Pancreas (tissue), 10 donors: ENCODE measurements at regions not wholly inside any gene's neighbourhood (a gene's known extent, or its start where the extent isn't known, plus 50 kb on each side); places are given as distances from the start of the nearest gene placed in this dataset.
"Not testable (repeated sequence)": the region's sequence is repeated elsewhere in the genome, so short reads cannot be mapped to it uniquely, and the experiment has no call there.

Source experiments
- ATAC-seq, 4 donors: fragments of 200-7000 bp; cut with Tn5 transposase; one replicate each; pipeline versions ENCODE4 v1.8.0 to v1.9.1; 2020; ENCODE audit warnings: mild to moderate bottlenecking in 4 of 4, moderate library complexity in 4 of 4
- DNase-seq, 6 donors: peaks; one replicate each; pipeline ENCODE4 v3.0.0-alpha.2; 2020
- FAIRE-seq: peaks from 2 replicates; lab custom pipeline; 2012; peaks lifted over from hg19 to GRCh38; lab: Jason Lieb, UNC
- H3K27ac ChIP-seq, 4 donors: fragments of 200-600 bp; sonication (generic); 1 replicate in 3 of 4; 2 replicates in 1 of 4; pipeline versions ENCODE4 v1.5.0 to v1.8.0; 2020
- H3K27me3 ChIP-seq, 4 donors: fragments of 200-600 bp; one replicate each; pipeline ENCODE4 v1.8.0; 2021
- H3K36me3 ChIP-seq, 3 donors: fragments of 200-600 bp; sonication (generic) in 1 of 3; one replicate each; pipeline versions ENCODE4 v1.5.0 to v1.8.0; 2020 to 2021
- H3K4me1 ChIP-seq, 3 donors: fragments of 200-600 bp; one replicate each; pipeline ENCODE4 v1.8.0; 2021
- H3K4me3 ChIP-seq, 4 donors: fragments of 200-600 bp; sonication (generic) in 2 of 4; one replicate each; pipeline versions ENCODE4 v1.5.0 to v1.8.0; 2020 to 2021
- H3K9me3 ChIP-seq, 4 donors: fragments of 200-600 bp; one replicate each; pipeline ENCODE4 v1.8.0; 2021
- WGBS, 2 donors: extraction: QIAGEN DNeasy Blood & Tissue Kit; methylation state at CpG; one replicate each; pipeline ENCODE4 v1.1.7; 2013; 5-methylcytosine and 5-hydroxymethylcytosine counted together
- intact Hi-C, 3 donors: fragments of 100-400 bp; cut with DNase I; formaldehyde crosslinking; loops; one replicate each; pipeline versions ENCODE4 v1.11.1 to v1.14.2; 2022
- TF ChIP-seq, protein P1 (sequence below), 4 donors: fragments of 200-600 bp; sonication (generic) in 3 of 4; IDR thresholded peaks; one replicate each; pipeline versions ENCODE4 v1.5.0 to v1.8.0; 2021; ENCODE audit warnings: antibody characterized with exemption in 4 of 4
- donor health status: healthy with polysubstance abuse.
- donor health status: DM: no; HTN: no; CAD: no; lungs with moderate emphysema.
- donor health status: DM: no; HTN: no; CAD: no.
- donor health status: control.
- donor health status: control.
- donor health status: Bipolar disorder and iron deficiency.
- donor health status: DM: yes; HTN: yes; CAD: no.
- donor health status: DM: no; HTN: no; CAD: no.
- donor health status: DM: no; HTN: no; CAD: no.
- donor health status: DM: yes; HTN: yes; CAD: no.

DNA sequence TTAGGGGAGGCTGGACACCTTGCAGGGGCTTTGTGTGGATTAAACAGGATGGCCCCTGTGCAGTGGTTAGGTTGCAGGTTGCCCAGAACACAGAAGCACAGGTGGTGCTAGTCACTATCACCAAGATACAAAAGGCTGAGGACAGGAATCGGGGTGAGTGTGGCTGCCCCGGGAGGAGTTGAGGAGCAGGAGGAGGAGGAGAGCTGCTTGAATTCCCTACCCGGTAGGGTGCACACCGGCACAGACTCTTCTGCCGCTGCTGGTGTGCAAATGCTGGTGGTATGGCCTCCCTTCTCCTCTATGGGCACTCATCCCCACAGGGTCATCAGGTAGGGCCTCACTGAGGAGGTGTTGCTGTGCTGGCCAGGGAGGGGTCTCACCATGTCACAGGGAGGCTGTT is 67.5 kb upstream of the SMAD6 start:
- intact Hi-C loops = loop anchor here in 1 of 3 donors (10.0 kb wide), 1 partner anchor 60 kb away; no protein-coding TSS in a partner anchor
- Histone ChIP-seq H3K36me3 (no peaks in the 10 kb centered on the region), H3K4me3 (no peak overlapping the region), H3K4me1 (no peaks in the 10 kb centered on the region), H3K9me3 (no peaks in the 10 kb centered on the region), H3K27me3 (no peaks in the 10 kb centered on the region), H3K27ac (no peak overlapping the region)
- WGBS, 2 donors = 80 to 83% methylated on average over 5 of the region's 5 CpGs
- TF ChIP-seq, protein P1, sequence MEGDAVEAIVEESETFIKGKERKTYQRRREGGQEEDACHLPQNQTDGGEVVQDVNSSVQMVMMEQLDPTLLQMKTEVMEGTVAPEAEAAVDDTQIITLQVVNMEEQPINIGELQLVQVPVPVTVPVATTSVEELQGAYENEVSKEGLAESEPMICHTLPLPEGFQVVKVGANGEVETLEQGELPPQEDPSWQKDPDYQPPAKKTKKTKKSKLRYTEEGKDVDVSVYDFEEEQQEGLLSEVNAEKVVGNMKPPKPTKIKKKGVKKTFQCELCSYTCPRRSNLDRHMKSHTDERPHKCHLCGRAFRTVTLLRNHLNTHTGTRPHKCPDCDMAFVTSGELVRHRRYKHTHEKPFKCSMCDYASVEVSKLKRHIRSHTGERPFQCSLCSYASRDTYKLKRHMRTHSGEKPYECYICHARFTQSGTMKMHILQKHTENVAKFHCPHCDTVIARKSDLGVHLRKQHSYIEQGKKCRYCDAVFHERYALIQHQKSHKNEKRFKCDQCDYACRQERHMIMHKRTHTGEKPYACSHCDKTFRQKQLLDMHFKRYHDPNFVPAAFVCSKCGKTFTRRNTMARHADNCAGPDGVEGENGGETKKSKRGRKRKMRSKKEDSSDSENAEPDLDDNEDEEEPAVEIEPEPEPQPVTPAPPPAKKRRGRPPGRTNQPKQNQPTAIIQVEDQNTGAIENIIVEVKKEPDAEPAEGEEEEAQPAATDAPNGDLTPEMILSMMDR (IDR thresholded peaks at IDR 0.05) = no peak
- DNase-seq = no peak
- ATAC-seq = no peak
- no peak for FAIRE-seq

DNA sequence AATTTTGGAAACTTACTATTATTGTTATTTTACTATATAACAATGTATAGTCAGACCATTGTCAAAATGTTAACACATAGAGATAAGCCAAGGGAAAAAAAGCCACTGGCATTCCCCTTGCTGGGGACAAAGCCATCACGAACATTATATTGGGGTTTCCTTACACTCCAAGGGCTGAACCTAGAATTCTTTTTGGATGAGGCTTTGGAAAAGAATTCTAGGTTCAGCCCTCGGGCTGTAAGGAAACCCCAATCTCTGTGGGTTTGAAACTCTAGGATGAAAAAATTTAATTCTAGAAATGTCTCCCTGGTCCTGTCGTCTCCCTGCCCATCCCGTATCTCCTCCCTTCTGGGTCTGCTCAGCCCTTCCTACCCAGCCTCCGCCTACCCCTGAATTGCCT is 67.0 kb upstream of the SMAD6 start:
- Histone ChIP-seq H3K4me3 (no peak overlapping the region), H3K4me1 (no peaks in the 10 kb centered on the region), H3K36me3 (no peaks in the 10 kb centered on the region), H3K9me3 (no peaks in the 10 kb centered on the region), H3K27ac (no peak overlapping the region), H3K27me3 (no peaks in the 10 kb centered on the region)
- 85 to 86% methylated on average over 5 of the region's 5 CpGs for WGBS, 2 donors
- FAIRE-seq = no peak
- no peak for DNase-seq
- TF ChIP-seq, protein P1 (IDR thresholded peaks at IDR 0.05) = no peak
- no peak for ATAC-seq
- intact Hi-C loops = loop anchor here in 1 of 3 donors (10.0 kb wide), 1 partner anchor 60 kb away; no protein-coding TSS in a partner anchor

DNA sequence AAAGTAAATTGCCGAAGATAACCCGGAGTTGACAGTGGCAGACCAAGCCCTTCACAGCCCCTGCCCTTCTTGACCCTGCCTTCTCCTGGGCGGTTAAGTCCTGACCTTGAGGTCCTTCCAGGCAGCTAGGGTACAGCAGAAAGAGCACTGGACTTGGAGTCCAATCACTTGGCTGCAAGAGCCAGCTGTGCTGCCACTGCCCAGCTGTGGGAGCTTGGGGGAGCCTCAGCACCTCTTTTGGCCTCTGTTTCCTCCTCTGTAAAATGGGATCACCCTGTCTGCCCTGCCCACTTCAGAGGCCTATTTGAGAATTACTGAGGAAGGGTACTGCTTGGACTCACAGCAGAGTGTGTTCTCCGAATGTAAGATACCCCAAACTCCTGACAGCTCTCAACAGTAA is 66.2 kb upstream of the SMAD6 start:
- ATAC-seq (no peak), FAIRE-seq (no peak), DNase-seq (no peak)
- H3K27ac ChIP-seq = no peak overlapping the region
- H3K4me1 ChIP-seq = no peaks in the 10 kb centered on the region
- H3K27me3 ChIP-seq = no peaks in the 10 kb centered on the region
- H3K9me3 ChIP-seq = no peaks in the 10 kb centered on the region
- WGBS, 2 donors = 77 to 84% methylated on average over 4 of the region's 4 CpGs
- TF ChIP-seq, protein P1 (IDR thresholded peaks at IDR 0.05) = no peak
- no peaks in the 10 kb centered on the region for H3K36me3 ChIP-seq
- intact Hi-C loops = loop anchor here in 1 of 3 donors (10.0 kb wide), 1 partner anchor 59 kb away; no protein-coding TSS in a partner anchor
- H3K4me3 ChIP-seq = no peak overlapping the region

DNA sequence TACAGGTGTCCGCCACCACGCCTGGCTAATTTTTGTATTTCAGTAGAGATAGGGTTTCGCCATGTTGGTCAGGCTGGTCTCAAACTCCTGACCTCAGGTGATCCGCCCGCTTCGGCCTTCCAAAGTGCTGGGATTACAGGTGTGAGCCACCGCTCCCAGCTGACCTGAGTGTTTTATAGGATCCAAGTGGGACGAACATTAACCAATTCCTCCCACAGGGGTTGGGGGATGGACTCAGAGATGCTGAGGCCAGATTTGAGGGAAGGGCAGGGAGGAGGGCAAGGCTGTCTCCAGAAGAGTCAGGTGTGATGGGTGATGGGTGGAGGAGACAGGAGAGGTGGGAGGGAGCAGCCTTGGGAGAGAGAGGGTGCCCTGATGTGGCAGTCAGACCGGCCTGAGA is 65.0 kb upstream of the SMAD6 start:
- H3K4me3 ChIP-seq, H3K27ac ChIP-seq, H3K4me1 ChIP-seq, FAIRE-seq, ATAC-seq, DNase-seq, H3K9me3 ChIP-seq, H3K27me3 ChIP-seq, H3K36me3 ChIP-seq: not testable (repeated sequence)
- intact Hi-C loops = loop anchor here in 1 of 3 donors (10.0 kb wide), 1 partner anchor 58 kb away; no protein-coding TSS in a partner anchor
- WGBS, 2 donors = 84 to 85% methylated on average over 8 to 9 of the region's 9 CpGs

DNA sequence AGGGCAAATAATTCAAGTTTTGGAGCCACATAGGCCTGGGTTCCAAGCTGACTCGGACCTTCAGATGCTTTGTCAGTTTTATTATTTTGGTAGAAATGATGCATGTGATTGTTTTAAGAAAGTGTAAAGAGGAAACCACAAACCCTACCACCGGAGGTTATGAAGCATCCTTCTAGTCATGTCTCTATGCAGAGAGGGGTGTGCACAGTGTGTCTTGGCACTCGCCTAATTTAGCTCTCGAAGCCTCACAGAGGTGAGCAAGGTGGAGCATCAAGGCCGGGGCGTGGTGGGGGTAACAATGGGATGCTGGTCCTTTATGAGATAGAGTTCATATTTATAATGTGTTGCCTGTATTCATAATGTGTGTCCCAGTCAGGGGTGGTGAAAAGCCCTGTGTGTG is 63.7 kb upstream of the SMAD6 start:
- Histone ChIP-seq H3K36me3 (no peaks in the 10 kb centered on the region), H3K9me3 (no peaks in the 10 kb centered on the region), H3K27ac (no peak overlapping the region), H3K4me1 (no peaks in the 10 kb centered on the region), H3K4me3 (no peak overlapping the region), H3K27me3 (no peaks in the 10 kb centered on the region)
- FAIRE-seq (no peak), ATAC-seq (no peak), DNase-seq (no peak)
- WGBS, 2 donors = 84 to 92% methylated on average over 6 of the region's 6 CpGs
- intact Hi-C loops = loop anchor here in 1 of 3 donors (10.0 kb wide), 1 partner anchor 56 kb away; no protein-coding TSS in a partner anchor
- TF ChIP-seq, protein P1 (IDR thresholded peaks at IDR 0.05) = no peak
